H1 (cell line): ENCODE measurements at regions not wholly inside any gene's neighbourhood (a gene's known extent, or its start where the extent isn't known, plus 50 kb on each side); places are given as distances from the start of the nearest gene placed in this dataset.

ENCODE experiments used
- POU5F1 ChIP-seq: IDR thresholded peaks from 2 replicates; pipeline ENCODE4 v1.6.1; 2011; ENCODE audit warnings: low read depth, mild to moderate bottlenecking, low read length, moderate library complexity
- SUZ12 ChIP-seq: fragments of 200-600 bp; sonication (generic); IDR thresholded peaks from 2 replicates; pipeline ENCODE4 v1.6.1; 2012; ENCODE audit warnings: mild to moderate bottlenecking, inconsistent platforms, low read length, moderate library complexity, mixed read lengths
- YY1 ChIP-seq: IDR thresholded peaks from 2 replicates; pipeline ENCODE4 v1.6.1; 2011; ENCODE audit warnings: low read depth, mild to moderate bottlenecking, low read length

GRCh38 chr7:140281255-140281654 is 104.5 kb upstream of the KDM7A start (continued):
- TF ChIP-seq YY1 (no peak), POU5F1 (no peak), SUZ12 (no peak)
- TF ChIP-seq, all 59 proteins: peak for 0
